Peyer's patch (tissue), 4 donors: ENCODE measurements at regions not wholly inside any gene's neighbourhood (a gene's known extent, or its start where the extent isn't known, plus 50 kb on each side); places are given as distances from the start of the nearest gene placed in this dataset.

Source experiments
- DNase-seq, 3 donors: peaks; one replicate each; pipeline ENCODE4 v3.0.0-alpha.2; 2017 to 2019
- H3K27ac ChIP-seq, 4 donors: fragments of 200-600 bp; sonication (generic); one replicate each; pipeline ENCODE4 v1.5.1; 2016 to 2019
- H3K27me3 ChIP-seq, 2 donors: fragments of 200-600 bp; sonication (generic); one replicate each; pipeline ENCODE4 v1.5.1; 2019
- H3K36me3 ChIP-seq, 3 donors: fragments of 200-600 bp; sonication (generic); one replicate each; pipeline ENCODE4 v1.5.1; 2016 to 2019
- H3K4me1 ChIP-seq, 4 donors: fragments of 200-600 bp; sonication (generic); one replicate each; pipeline ENCODE4 v1.5.1; 2016 to 2019
- H3K4me3 ChIP-seq, 4 donors: fragments of 200-600 bp; sonication (generic); 1 replicate in 3 of 4; 2 replicates in 1 of 4; pipeline ENCODE4 v1.5.1; 2016 to 2019; ENCODE audit warnings: mild to moderate bottlenecking in 1 of 4
- H3K9me3 ChIP-seq, 4 donors: fragments of 200-600 bp; sonication (generic); one replicate each; pipeline ENCODE4 v1.5.1; 2016 to 2019; ENCODE audit warnings: mild to moderate bottlenecking in 1 of 4
- POLR2A ChIP-seq, 2 donors: fragments of 450-650 bp; IDR thresholded peaks; one replicate each; pipeline ENCODE4 v1.5.1; 2017; ENCODE audit warnings: antibody characterized with exemption in 2 of 2, mild to moderate bottlenecking in 2 of 2, moderate library complexity in 2 of 2
- TF ChIP-seq, protein P1 (sequence below), 6 experiments: fragments of 450-650 bp in 4 of 6; fragments of 200-600 bp in 2 of 6; sonication (generic) in 1 of 6; IDR thresholded peaks; one replicate each; pipeline ENCODE4 v1.5.1; 2017 to 2019; ENCODE audit warnings: antibody characterized with exemption in 6 of 6, mild to moderate bottlenecking in 3 of 6, moderate library complexity in 1 of 6

DNA sequence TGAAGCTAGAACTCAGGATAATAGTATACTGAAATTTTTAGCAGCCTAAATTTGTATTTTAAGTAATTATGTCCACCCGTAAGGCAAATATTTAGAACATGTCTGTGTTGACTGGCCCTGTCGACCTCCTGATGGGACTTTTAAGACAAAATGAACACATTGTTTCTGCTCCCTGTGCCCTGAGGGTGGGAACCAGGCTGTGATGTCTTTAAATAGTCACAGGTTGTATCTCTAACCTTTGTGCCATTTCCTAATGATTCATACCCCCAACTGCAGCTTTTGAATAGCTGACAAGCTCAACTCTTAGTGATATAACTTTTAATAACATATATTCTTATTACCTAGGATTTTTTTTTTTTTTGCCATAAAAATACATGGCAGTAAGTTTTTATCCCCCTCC is 494.9 kb upstream of the AKR1E2 start:
- no peak for TF ChIP-seq POLR2A (IDR thresholded peaks at IDR 0.05)
- TF ChIP-seq, protein P1, sequence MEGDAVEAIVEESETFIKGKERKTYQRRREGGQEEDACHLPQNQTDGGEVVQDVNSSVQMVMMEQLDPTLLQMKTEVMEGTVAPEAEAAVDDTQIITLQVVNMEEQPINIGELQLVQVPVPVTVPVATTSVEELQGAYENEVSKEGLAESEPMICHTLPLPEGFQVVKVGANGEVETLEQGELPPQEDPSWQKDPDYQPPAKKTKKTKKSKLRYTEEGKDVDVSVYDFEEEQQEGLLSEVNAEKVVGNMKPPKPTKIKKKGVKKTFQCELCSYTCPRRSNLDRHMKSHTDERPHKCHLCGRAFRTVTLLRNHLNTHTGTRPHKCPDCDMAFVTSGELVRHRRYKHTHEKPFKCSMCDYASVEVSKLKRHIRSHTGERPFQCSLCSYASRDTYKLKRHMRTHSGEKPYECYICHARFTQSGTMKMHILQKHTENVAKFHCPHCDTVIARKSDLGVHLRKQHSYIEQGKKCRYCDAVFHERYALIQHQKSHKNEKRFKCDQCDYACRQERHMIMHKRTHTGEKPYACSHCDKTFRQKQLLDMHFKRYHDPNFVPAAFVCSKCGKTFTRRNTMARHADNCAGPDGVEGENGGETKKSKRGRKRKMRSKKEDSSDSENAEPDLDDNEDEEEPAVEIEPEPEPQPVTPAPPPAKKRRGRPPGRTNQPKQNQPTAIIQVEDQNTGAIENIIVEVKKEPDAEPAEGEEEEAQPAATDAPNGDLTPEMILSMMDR (IDR thresholded peaks at IDR 0.05): no peak
- H3K4me3 ChIP-seq: no peak overlapping the region
- H3K27me3 ChIP-seq: no peaks in the 10 kb centered on the region
- no peak for DNase-seq
- no peaks in the 10 kb centered on the region for H3K36me3 ChIP-seq
- H3K4me1 ChIP-seq: no peaks in the 10 kb centered on the region
- H3K9me3 ChIP-seq: no peaks in the 10 kb centered on the region
- no peak overlapping the region for H3K27ac ChIP-seq

GRCh38 chr10:4330636-4331035 is 495.4 kb upstream of the AKR1E2 start:
- no peak for TF ChIP-seq POLR2A (IDR thresholded peaks at IDR 0.05)
- TF ChIP-seq, protein P1 (IDR thresholded peaks at IDR 0.05): no peak
- no peak overlapping the region for H3K4me3 ChIP-seq
- no peaks in the 10 kb centered on the region for H3K36me3 ChIP-seq
- no peak for DNase-seq
- H3K9me3 ChIP-seq: no peaks in the 10 kb centered on the region
- H3K27ac ChIP-seq: no peak overlapping the region
- no peaks in the 10 kb centered on the region for H3K27me3 ChIP-seq
- H3K4me1 ChIP-seq: no peaks in the 10 kb centered on the region

DNA sequence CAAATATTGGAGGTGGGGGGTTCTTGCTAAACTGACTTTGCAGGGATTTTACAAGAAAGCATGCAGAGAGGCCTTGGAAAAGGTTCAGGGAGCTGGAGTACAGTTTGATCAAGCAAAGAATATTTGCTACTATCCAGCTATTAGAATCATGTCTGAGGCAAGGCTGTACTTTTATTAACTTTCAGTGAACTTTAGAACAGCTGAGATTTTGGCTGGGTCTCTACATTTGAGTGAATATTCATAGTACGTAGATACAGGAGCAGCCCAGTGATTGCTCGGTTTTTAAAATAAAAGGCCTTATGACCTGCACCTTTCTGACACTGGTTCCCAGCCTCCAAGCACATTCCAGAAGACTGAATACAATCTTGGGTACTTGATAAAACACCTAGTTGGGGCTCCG is 496.8 kb upstream of the AKR1E2 start:
- Histone ChIP-seq H3K4me1 (no peaks in the 10 kb centered on the region), H3K27ac (no peak overlapping the region)
- no peak for DNase-seq

GRCh38 chr10:4326647-4327046 is 499.4 kb upstream of the AKR1E2 start:
- Histone ChIP-seq H3K4me1 (no peaks in the 10 kb centered on the region), H3K27me3 (no peaks in the 10 kb centered on the region), H3K9me3 (no peaks in the 10 kb centered on the region), H3K36me3 (no peaks in the 10 kb centered on the region), H3K4me3 (no peak overlapping the region), H3K27ac (no peak overlapping the region)
- DNase-seq: no peak
- TF ChIP-seq POLR2A (IDR thresholded peaks at IDR 0.05): no peak
- TF ChIP-seq, protein P1 (IDR thresholded peaks at IDR 0.05): no peak

More for the DNA sequence above, 496.8 kb upstream of the AKR1E2 start:
- Histone ChIP-seq H3K36me3 (no peaks in the 10 kb centered on the region), H3K9me3 (no peaks in the 10 kb centered on the region), H3K4me3 (no peak overlapping the region), H3K27me3 (no peaks in the 10 kb centered on the region)
- TF ChIP-seq, protein P1 (IDR thresholded peaks at IDR 0.05): no peak
- no peak for TF ChIP-seq POLR2A (IDR thresholded peaks at IDR 0.05)

GRCh38 chr10:4319870-4320367 is 506.1 kb upstream of the AKR1E2 start:
- Histone ChIP-seq H3K27me3 (no peaks in the 10 kb centered on the region), H3K4me1 (no peaks in the 10 kb centered on the region), H3K36me3 (no peaks in the 10 kb centered on the region), H3K4me3 (no peak overlapping the region), H3K9me3 (no peaks in the 10 kb centered on the region), H3K27ac (no peak overlapping the region)
- TF ChIP-seq, protein P1 (IDR thresholded peaks at IDR 0.05): no peak
- TF ChIP-seq POLR2A (IDR thresholded peaks at IDR 0.05): no peak
- no peak for DNase-seq
